Stimulated activated CD4-positive, alpha-beta T cell treated with anti-CD3 and anti-CD28 coated beads, Interleukin-4, amount 100 ng/mL, for 24 hours (primary cell): ENCODE measurements at regions not wholly inside any gene's neighbourhood (a gene's known extent, or its start where the extent isn't known, plus 50 kb on each side); places are given as distances from the start of the nearest gene placed in this dataset.

Experiments
- DNase-seq: peaks from one replicate; pipeline ENCODE4 v3.0.0-alpha.2; 2020

- DNase-seq, result no peak
These were observed 55.0 kb upstream of the DUSP5 start for GRCh38 chr10:110442746-110443145.

DNA sequence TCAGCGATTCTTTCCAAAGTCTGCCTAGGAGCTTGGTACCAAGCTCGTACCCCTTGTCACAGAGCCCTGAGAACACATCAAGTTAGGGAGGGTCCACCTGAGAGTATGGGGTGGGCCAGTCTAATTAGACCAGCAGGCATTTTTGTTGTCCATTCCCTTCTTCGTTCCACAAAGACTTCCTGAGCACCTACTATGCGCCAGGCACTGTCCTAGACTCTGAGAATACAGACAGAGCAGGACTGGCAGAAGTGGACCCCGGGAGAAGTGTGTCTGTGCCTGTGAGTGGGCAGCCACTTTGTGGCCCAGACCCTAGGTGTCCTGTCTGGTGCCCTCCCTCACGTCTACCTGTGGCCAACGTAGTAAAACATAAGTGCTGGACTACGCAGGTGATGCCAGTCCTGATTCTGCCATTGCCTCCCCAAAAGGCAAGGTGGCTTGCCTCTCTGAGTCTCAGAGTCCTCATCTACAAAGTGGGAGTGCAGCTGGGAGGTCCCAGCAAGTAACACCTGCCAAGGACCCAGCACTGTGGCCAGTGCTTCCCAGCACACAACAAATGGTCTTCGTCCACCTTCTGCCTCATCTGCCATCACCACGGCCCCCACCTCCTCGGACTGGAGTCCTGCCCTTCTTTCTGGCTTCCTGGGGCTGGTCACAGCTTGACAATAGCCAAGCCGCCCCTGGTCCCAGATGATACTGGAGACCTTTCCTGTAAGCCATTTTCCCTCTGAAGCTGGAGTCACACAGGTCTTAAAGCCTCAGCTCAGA is 54.3 kb upstream of the DUSP5 start:
- DNase-seq, result no peak

- DNase-seq, result no peak
These were observed 53.7 kb upstream of the DUSP5 start for GRCh38 chr10:110444004-110444337.

GRCh38 chr10:110445871-110446270 is 51.8 kb upstream of the DUSP5 start:
- no peak for DNase-seq

- DNase-seq, result no peak
These were observed 51.4 kb upstream of the DUSP5 start for GRCh38 chr10:110446277-110446676.

DNA sequence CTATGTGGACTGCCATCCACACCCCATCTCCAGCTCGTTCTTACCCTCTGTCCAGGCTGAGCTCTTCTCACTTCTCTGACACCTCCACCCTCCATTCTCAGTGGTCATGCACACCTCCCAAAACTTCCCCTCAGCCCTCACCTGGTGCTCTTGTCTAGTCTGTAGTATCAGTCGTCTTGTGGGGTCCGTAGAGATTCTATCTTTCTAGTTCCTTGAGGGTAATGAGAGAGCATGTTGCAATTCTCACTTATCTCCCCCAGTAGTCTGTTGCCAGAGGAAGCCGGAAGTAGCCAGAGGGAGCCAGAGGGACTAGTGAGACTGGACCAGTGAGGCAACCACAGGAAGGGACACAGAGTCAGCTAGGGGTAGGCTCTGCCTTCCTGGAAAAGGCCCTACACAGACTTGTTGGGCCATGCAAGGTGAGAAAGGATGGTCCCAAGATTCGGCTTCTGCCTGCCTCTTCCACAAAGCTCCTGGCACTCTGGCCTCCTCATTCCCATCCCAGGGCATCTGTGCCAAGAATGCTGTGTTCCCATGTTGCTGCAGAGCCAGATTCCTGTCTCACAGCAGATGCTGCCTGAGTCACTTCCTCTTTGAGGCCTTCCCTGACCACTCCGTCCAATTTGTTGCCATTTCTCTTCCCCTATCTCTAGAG is 50.6 kb upstream of the DUSP5 start:
- DNase-seq, result no peak

- no peak for DNase-seq
These were observed 49.8 kb upstream of the DUSP5 start for GRCh38 chr10:110447886-110448285.
